ENCODE measurements at regions not wholly inside any gene's neighbourhood (a gene's known extent, or its start where the extent isn't known, plus 50 kb on each side); places are given as distances from the start of the nearest gene placed in this dataset.

DNA sequence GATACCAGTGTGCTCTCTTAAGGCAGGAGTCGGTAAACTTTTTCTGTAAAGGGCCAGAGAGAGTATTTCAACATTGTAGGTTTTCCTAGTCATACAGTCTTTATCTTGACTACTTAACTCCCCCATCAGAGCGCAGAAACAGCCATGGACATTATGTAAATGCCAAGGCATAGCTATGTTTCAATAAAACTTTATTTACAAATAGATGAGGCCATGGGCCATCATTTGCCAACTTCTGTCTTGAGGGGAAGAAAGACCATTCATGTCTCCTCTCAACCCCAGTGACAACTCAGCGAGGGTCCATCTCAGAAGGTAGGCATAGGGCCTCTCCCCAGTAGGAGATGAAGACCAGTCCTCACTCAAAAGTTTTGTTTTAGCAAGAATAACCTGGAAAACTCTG, 301.3 kb downstream of the FBXW7 start:
- DNase-seq = no peak

- DNase-seq = no peak
Measured at GRCh38 chr4:152232271-152232670, 303.6 kb downstream of the FBXW7 start.

DNA sequence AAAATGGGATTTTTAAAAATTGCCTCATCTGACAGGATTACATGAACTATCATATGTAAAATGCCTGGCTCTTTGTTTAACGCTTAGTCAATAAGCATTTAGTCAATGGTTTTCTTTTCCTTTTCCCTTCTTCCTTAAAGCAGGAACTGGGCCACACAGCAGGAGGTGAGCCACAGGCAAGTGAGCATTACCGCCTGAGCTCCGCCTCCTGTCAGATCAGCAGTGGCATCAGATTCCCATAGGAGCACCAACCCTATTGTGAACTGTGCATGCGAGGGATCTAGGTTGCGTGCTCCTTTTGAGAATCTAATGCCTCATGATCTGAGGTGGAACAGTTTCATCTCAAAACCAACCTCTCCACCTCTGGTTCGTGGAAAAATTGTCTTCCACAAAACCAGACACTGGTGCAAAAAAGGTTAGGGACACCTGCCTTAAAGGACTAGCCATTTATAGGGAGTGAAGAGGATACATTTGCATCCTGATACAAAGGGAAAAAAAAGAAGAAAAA, 306.1 kb downstream of the FBXW7 start:
- no peak for DNase-seq

GRCh38 chr4:152225680-152226079, 310.2 kb downstream of the FBXW7 start:
- DNase-seq = no peak

DNA sequence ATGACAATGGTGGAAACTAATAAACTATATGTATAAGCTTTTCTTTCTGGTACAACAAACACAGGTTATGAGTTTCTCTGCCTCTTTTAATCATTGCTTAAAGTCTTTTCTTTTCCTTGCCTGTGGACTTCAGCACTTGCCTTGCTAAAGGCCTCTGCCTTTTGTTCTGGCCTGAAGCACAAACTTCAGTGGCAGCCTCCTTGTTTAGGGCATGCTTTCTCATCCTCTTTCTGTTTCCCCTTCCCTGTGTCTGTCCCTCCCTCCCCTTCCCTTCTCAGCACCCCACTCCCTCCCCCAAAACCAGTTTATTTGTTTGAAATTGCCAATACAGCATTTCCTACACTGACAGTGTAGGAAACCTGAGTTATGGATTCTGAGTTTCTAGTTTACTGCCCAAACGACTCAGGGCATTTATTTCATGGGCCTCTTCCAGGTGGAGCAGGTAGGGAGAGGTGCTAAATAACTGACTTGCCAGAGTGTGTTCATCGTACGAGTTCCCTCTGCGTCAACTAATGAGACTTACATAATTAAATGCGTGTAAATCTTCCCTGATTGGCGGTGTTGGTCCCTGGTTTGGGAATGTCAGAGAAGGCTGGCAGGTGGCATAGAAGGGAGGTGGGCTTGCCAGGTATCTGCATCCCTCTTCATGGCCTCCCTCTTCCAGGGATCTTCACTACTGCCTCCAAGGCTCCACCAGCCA, 311.0 kb downstream of the FBXW7 start:
- no peak for DNase-seq

DNA sequence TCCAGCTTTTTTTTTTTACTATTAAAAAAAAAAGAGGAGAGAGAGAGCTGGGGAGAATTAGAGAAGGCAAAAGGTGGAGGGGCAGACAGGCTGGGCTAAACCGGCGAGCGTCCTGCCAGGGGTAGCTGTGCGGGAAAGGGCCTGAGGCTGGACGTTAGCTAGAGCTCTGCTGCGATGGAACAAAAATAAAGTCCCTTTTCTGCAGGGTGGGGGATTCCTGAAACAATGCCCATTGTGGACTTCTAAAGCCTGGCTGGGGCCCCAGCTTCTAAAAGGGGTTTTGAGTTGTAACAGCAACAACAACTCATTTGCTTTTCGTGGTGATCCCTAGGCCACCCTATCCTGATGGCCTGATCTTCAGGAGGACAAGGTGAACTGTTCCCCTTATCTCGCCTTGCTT, 311.7 kb downstream of the FBXW7 start:
- no peak for DNase-seq

GRCh38 chr4:152223600-152223999, 312.3 kb downstream of the FBXW7 start:
- DNase-seq = no peak

DNA sequence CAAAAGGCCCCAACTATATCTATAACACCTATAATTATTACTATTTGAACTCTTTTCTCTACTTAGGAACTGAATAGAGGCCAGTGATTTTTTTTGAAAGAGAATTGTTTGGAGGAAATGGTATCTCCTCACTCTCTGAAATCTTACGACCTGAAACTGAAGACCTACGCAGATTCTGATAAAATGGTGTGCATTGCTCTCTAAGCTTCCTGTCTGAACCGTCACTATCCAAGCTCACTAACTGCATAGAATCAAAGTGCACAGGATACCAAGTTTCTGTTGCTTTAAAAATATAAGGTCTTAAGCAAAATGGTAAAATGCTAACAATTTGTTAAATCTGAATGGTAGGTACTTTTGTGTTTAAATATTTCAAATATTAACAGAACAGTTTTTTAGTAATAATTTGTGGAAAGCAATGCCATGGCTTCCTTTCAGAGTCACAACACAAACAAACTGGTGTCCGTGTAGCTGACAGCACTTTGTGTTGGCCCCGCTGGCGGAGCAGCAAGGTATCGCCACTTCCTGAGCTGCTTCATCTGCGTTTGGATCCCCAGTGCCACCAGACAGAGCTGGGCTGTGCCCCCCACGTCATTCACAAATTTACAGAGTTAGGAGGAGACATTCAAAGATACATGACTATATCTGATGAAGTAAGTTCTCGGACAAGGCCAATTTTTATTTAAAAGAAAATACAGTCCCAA, 313.9 kb downstream of the FBXW7 start:
- DNase-seq = no peak

GRCh38 chr4:152220201-152220666, 315.7 kb downstream of the FBXW7 start:
- peak; percentile 39 for DNase-seq

- no peak for DNase-seq
Measured at GRCh38 chr4:152218576-152218975, 317.3 kb downstream of the FBXW7 start.

GRCh38 chr4:152217896-152218295, 318.0 kb downstream of the FBXW7 start:
- DNase-seq = no peak

DNA sequence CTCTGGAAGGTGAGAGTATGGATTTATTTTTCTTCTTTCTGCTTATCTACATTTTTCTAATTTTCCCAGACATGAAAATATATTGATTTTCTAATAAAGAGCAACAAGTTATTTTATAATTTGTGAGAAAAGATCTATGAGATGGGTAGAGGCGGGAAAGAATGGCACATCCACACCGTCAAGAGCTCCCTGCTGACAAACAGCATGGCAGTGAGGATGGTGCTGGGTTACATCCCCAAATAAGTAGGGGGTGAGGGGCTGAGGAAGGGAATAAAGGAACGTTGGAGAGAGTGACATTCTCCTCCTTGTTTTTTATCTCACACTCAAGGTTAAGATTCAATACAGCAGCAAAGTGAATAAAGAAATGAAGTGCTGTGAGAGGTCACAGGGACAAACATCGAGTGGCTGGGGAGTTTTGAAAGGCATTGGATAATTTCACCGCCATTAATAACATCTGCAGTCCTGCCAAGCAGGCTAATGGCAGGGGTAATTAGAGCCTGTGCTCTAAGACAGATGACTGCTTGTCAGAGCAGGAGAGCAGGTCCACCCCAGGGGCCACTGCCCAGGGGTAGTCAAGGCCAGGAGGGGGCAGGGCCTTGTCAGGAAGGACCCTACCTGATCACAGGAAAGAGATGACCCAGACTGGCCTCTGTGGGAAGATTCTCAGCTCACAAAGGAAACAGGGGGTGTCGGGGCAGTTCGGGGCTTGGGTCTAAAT, 323.8 kb downstream of the FBXW7 start:
- DNase-seq = no peak

DNA sequence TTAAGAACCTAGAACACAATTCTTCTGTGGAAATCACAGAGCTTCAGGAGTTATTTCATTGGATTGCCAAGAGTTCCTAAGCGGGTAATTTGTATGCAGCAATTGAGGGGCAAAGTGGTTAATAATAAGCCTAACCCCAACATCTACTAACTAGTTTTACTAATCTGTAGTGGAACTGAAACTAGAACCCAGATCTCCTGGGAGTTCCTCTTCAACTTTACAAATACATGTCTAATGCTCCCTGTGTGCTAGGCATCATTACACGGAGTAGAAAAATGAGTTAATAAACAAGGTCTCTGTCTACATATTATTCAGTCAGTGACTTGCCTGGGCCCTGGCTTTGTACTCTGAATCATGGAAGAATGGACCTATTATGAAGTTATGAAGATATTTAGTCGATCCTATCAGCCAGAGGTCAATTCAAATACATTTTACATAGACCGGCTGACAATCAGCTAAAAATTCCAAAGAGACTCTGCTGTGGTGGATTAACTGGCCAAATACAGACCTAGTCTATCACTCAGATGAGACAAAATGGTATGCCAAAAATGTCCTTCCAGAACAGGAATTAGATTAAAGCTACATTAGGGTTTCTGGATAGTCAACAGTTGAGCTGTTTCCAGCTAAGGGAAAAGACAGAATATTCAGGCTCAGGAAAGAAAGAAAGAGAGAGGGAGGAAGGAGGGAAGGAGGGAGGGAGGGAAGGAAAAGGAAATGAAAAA, 326.0 kb downstream of the FBXW7 start:
- no peak for DNase-seq

DNA sequence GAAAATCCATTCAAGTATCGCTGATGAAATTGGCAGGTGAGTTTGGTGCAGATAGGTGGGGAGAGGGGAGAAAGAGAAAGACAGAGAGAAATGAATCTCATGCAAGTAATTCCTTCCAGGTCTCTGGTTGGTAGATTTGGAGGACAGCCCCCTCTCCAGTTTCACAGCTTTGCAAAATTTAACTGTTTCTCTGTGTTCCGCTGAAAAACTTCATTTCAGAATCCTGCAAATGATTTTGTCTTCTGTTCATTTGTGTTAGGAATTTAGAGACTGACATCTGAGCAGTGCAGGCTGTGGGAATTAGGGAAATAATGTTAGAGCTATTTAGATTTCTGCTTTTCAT, 328.5 kb downstream of the FBXW7 start:
- no peak for DNase-seq

- DNase-seq = no peak
Measured at GRCh38 chr4:152206646-152207377, 329.1 kb downstream of the FBXW7 start.

GRCh38 chr4:152206185-152206584, 329.7 kb downstream of the FBXW7 start:
- no peak for DNase-seq

- DNase-seq = no peak
Measured at GRCh38 chr4:152202415-152202814, 333.5 kb downstream of the FBXW7 start.

- DNase-seq = no peak
Measured at GRCh38 chr4:152200511-152201333, 335.2 kb downstream of the FBXW7 start.

DNA sequence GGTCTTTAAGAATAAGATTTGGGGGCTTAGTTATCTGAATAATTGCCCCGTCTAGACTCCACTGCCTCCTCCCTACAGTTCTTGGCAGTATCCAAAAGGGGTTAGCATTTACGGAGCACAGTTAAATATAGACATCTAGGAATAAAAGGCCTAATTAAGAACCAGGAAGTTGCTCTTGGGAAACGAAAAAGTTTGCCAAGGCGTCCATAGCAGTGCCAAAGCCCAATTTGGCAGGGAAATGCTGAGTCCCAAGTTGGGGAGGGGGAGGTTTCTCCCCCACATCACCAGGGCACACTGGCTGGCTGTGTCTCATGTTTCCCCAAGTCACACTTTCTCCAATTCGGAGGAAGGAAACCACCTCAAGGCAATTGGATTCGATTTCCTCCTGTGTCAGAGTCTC, 338.7 kb downstream of the FBXW7 start:
- no peak for DNase-seq

- no peak for DNase-seq
Measured at GRCh38 chr4:152195888-152196287, 340.0 kb downstream of the FBXW7 start.

DNA sequence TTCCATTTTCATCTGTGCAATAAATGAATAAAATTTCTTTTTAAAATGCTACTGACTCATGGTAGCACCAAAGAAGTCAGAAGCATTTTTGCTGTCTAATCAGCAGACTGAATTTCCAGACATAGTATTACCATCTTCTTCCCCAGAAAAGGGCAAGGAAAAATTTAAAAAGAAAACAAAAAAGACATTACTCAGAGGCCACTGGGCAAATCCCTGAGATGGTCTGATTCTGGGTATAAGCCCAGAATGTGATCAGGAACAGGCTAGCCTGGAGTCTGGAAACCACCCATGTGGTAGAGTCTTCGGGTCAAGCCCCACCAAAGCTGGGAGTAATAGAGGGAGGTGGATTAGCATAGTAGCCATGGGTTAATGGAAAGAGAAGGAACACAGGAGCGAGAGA, 342.8 kb downstream of the FBXW7 start:
- DNase-seq = no peak

DNA sequence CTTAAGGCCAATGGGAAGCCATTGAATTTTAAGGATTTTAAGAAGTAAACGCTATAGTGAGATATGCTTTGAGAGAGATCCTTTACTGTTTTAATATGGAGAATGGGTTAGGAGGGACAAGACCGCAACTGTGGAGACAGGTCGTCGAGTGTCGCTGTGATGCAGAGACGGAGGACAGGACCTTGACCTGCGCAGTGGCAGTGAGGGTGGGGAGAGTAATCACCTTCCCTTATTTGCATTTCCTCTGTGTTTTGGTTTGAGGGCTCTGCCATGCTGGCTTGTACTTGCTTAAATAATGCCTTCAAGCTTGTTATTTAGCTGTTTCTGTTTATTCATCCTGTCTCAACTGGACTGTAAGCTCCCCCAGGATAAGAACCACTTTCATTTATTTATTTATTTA, 345.0 kb downstream of the FBXW7 start:
- no peak for DNase-seq
